Right ventricle myocardium inferior (tissue), 1 donor: ENCODE measurements at regions not wholly inside any gene's neighbourhood (a gene's known extent, or its start where the extent isn't known, plus 50 kb on each side); places are given as distances from the start of the nearest gene placed in this dataset.
"Not testable (repeated sequence)": the region's sequence is repeated elsewhere in the genome, so short reads cannot be mapped to it uniquely, and the experiment has no call there.

ENCODE experiments used
- ATAC-seq: fragments of 200-7000 bp; cut with Tn5 transposase; one replicate; pipeline ENCODE4 v1.9.1; 2020; ENCODE audit warnings: mild to moderate bottlenecking, moderate library complexity
- DNase-seq: peaks from one replicate; pipeline ENCODE4 v3.0.0; 2021; ENCODE audit errors: missing footprints
- intact Hi-C: fragments of 100-400 bp; cut with DNase I; formaldehyde crosslinking; loops from one replicate; pipeline ENCODE4 v1.11.0; 2022
- donor health status: DM: no; HTN: yes; CAD: no; lungs with severe emphysema.

DNA sequence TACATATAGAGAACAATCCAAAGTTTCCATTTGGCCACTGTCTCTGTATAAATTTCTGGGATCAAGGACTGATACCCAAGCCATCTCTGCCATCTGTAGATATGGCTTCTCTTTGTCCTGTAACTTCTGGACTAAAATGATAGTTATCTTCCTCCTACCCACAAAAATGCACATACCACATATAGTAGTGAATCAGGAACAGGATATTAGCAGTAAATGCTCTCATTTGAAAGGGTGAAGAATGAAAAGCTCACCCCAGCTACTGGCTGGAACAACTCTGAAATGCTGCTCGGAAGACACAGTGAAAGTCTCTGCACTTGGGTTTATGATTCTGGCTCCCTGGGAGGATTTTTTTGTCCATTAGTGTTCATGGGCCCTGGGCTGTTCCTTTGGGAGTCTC, 856.4 kb upstream of the LRRC4C start:
- DNase-seq = no peak
- intact Hi-C loops = no loop called here
- no peak for ATAC-seq

DNA sequence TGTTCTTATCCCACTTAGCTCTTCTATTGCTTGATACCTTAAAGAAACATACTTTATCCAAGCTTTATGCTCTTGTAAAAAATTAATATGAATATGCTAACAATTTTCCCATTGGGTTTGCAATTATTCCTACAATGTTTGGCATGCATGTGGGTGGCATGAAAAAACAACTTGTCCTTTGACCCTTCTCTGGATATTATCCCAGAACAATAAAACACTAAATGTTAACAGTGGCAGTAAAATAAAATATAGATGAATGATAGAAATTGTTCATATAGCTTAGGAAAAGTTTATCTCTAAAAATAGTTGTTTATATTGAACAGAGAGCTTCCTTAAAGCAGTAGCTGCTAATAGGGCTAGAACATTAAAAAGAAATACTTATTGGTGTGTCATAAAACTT, 860.5 kb upstream of the LRRC4C start:
- intact Hi-C loops = no loop called here
- no peak for ATAC-seq
- DNase-seq = no peak

DNA sequence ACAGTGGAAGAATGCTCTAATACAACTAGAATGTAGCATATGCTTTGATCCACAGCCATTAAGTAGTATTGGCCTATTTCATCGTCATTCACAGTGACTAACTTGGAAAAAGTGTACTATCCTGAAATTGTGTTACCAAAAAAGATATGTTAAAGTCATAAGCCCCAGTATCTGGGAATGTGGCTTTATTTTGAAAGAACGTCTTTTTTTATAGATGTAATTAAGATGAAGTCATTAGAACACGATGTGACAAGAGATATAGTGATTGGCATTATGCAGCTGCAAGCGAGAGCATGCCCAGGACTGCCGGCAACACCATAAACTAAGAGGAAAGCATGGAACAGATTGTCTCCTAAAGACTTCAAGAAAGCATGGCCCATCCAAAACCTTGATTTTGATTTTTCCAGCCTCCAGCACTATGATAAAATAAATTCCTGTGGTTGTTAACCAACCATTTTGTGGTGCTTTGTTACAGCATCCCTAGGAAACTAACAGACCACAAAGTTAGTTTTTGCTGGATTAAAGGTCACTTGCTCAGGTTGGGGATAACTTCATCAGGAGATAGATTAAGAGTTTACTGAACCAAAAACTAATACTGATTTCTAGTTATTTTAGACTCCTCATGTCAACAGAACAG, 870.6 kb upstream of the LRRC4C start:
- intact Hi-C loops = no loop called here
- ATAC-seq = no peak
- no peak for DNase-seq

DNA sequence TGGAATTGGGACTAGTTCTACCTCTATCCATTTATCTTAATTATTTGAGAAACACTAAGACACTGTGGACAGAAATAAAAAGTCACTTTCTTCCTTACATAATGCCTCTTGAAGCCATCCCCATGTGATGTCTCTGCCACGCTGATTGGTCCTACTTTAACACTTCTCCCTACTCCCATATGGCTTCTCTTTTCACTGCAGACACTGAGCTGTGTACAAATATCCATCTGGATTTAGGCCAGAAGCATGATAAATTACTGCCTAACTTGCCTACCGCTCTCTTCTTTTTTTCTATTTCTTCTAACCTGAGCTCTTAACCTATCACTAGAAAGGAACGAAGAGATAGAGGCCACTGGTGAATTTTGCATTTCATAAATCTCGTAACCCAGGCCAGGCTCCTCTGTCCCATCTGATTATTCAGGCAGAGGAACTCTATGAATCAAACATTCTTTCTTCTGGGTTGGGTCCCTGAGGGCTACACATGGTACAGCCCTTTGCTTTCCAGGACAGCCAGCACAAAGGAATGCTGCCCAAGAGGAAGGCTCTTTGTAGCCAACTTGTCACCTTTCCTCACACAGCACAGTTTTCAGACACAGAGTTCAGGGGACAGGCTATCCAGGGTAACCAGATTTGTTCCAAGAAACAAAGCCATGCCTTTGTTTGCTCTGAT, 878.5 kb upstream of the LRRC4C start:
- intact Hi-C loops = no loop called here
- DNase-seq (no peak), ATAC-seq (no peak)

DNA sequence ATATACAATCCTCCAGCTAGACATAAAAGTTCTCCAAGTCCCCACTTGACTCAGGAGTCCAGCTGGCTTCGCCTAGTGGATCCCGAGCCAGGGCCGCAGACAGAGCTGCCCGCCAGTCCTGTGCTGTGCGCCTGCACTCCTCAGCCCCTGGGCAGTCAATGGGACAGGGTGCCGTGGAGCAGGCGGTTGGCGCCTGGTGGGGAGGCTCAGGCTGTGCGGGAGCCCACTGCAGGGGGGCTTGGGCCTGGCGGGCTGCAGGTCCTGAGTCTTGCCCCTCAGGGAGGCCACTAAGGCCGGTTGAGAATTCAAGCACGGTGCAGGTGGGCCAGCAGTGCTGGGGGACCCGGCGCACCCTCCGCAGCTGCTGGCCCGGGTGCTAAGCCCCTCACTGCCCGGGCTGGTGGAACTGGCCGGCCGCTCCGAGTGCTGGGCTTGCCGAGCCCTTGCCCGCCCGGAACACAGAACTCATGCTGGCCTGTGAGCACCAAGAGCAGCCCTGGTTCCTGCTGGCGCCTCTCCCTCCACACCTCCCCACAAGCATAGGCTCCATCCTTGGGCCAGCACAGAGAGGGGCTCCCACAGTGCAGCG, 884.8 kb upstream of the LRRC4C start:
- intact Hi-C loops = no loop called here
- no peak for DNase-seq
- ATAC-seq = no peak

DNA sequence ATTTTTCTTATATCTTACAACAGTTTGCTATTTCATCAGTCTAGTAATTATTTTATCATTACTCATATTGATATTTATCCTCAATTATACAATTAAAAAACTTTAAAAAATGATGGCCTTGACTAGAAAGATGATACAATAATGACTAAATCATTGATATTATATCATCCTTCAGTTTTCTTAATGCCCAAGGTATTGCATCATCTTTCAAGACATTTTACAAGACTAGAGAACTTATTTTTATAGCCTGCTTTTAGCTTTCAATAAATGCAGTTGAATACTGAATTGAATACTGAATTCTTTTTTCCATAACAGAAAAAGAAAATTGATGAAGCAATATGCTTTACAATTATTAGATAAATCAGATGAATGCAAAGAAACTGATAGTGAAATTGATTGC, 886.5 kb upstream of the LRRC4C start:
- intact Hi-C loops = no loop called here
- DNase-seq (no peak), ATAC-seq (no peak)

DNA sequence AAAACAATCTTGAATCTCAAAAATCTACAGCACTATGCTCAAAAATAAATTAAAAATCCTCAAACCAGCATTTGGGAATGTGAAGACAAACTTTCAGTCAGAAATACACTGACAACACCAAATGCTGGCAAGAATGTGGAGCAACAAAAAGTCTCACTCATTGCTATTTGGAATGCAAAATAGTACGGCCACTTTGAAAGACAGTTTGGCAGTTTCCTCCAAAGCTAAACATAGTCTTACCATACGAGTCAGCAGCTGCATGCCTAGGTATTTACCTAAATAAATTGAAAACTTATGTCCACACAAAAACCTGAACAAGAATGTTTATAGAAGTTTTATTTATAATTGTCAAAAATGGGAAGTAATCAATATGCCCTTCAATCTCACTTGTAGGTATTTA, 904.2 kb upstream of the LRRC4C start:
- intact Hi-C loops = no loop called here
- ATAC-seq = no peak
- DNase-seq = no peak

DNA sequence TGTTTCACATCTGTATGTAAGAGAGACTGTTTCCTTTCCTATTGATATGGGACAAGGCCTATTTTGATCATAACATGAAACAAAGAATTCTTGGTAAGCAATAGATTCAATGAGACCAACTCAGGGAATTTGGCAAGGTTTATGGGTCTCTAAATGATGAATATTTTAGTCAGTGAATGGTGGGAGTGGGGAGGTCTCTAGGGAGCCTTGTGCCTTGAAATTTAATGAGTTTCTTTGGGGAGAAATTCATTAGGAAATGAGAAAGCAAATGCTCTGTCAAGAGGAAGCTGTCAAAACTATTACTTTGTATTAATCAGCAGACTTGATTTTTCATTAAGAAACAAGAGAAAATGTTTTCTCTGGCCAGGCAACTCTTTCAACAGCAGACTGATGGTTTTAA, 921.7 kb upstream of the API5 start:
- ATAC-seq (no peak), DNase-seq (no peak)
- intact Hi-C loops = no loop called here

DNA sequence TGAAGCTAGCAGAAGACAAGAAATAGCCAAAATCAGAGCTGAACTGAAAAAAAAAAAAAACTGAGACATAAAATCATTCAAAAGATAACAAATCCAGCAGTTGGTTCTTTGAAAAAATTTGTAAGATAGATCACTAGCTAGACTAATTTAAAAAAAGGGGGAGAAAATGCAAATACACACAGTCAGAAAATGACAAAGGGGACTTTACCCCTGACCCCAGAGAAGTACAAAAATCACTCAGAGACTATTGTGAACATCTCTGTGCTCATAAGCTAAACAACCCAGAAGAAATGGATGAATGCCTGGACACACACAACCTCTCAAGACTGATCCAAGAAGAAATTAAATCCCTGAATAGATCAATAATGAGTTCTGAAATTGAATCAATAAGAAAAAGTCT, 914.3 kb upstream of the API5 start:
- ATAC-seq (no peak), DNase-seq (no peak)
- intact Hi-C loops = no loop called here

DNA sequence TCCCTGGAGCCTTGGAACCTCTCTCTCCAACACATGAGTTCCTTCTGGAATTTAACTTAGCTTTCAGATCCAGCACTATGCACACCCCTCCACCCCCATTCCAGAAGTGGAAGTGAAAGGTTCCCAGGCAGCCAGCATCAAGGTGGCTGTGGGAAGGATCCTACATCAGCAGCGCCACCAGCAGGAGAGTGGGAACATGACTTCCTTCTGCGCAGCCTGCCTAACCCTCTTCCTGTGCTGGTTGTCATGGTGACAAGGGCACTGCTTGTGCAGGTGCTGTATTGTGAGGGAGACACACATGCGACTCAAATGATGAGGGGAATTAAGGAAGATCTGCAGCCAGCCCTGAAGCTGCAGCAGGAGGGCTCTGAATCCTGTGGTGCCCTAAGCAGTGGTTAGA, 904.5 kb upstream of the API5 start:
- ATAC-seq (no peak), DNase-seq (no peak)
- intact Hi-C loops = no loop called here

DNA sequence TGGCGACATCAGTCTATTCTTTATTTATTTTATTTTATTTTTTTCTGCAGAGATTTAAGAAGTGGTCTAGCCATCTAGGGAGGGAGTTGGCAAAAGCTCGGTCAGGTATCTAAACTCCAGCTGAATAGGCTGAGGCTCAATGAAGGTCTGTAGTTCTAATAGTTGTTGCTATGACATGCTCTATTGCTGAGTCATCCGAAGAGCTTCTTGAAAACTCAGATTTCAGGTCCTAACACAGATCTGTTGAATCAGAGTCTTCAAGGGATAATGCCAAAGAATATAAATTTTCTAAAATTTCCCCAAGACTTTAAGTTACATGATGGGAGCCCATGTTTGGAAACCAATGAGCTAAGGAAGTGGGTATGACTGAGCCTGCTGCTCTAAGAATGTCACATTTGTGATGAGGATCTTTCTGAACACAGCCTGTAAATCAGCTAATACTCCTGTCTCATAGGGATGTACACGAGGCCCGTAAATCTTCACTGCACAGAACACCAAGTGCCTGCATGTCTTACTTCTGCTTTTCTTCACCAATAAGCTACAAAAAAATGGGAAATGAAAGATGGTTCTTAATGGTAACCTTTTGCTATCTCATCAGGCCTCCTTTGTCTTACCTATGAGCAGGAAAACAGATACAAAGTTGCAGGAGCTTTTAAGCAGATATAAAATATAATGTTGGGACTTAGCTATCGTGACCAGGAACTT, 901.4 kb upstream of the API5 start:
- DNase-seq (no peak), ATAC-seq (no peak)
- intact Hi-C loops = no loop called here

DNA sequence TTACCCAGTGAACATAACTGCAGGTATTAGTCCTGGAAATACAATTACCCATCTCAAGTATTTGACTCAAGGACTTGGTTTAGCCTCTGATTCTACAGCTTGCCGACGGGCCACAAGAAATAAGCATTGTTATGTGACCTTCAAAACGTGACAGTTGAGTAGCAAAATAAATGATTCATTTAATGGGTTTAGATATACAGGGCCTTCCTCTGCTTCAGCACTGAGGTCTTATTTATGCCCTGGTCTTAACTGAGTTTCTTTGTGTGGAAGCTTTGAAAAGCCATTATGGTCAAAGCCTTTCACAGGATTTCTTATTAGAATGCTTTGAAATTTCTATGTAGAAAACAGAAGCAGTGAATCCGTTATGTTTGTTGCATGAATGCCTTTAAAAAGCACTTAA, 899.2 kb upstream of the API5 start:
- intact Hi-C loops = no loop called here
- no peak for ATAC-seq

DNA sequence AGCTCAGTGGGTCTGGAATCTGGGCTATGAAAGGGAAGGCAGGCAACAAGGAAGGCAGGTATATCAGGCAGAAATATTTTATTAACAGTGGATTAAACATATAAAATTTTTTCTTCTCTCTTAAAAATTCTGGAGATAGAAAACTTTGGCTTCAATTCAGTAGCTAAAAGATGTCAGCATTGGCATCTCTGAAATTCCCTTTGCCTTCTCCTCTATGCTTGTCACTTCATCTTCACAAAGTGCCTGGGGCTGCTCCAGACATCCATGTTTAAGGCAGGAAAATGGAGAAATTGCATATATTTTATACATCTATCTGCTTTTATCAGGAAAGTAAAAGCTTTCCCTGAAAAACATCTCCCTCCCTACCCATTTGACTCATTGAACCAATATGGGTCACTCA, 894.1 kb upstream of the API5 start:
- ATAC-seq (no peak), DNase-seq (no peak)
- intact Hi-C loops = no loop called here

More for the DNA sequence above, 899.2 kb upstream of the API5 start:
- no peak for DNase-seq

DNA sequence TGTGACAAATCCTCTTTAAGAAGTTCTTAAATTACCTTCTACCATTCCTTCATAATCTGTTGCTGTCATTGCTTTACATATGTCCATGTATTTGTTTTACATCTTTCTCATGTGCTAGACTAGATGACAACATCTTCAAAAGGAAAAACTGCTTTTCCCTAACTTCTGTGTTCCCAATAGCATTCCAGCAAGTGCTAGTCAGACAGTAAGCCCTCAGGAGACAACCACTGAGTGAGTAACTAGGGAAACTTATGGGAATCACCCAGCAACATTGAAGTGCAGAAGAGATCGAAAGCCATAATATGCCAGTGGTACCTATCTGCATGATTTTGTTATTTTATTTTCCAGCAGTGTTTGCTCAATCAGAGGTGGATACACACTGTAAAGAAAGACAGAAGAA, 889.7 kb upstream of the API5 start:
- ATAC-seq (no peak), DNase-seq (no peak)
- intact Hi-C loops = no loop called here

DNA sequence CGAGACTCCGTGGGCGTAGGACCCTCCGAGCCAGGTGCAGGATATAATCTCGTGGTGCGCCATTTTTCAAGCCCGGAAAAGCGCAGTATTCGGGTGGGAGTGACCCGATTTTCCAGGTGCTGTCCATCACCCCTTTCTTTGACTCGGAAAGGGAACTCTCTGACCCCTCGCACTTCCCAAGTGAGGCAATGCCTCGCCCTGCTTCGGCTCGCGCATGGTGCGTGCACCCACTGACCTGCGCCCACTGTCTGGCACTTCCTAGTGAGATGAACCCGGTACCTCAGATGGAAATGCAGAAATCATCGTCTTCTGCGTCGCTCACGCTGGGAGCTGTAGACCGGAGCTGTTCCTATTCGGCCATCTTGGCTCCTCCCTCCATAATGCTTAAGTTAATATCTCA, 876.9 kb upstream of the API5 start:
- DNase-seq, intact Hi-C loops, ATAC-seq: not testable (repeated sequence)

DNA sequence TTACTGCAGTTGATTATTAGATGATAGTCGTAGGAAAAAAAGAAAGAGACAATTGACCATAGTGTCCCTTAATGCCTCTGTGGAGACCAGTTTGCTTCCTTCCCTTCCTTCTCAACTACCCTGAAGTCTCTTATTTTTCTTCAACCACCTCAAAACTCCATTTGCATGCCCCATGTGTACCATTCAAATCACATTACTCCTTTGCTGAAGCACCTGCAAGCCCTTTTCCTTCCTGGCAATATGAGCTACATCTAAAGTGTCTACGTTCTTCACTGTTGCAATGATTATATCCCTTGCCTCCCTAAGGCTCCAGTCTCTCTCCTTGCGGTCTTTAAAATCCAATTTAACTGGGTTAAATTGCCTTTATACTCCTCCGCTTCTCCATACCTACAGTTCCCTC, 867.4 kb upstream of the API5 start:
- DNase-seq (no peak), ATAC-seq (no peak)
- intact Hi-C loops = no loop called here

DNA sequence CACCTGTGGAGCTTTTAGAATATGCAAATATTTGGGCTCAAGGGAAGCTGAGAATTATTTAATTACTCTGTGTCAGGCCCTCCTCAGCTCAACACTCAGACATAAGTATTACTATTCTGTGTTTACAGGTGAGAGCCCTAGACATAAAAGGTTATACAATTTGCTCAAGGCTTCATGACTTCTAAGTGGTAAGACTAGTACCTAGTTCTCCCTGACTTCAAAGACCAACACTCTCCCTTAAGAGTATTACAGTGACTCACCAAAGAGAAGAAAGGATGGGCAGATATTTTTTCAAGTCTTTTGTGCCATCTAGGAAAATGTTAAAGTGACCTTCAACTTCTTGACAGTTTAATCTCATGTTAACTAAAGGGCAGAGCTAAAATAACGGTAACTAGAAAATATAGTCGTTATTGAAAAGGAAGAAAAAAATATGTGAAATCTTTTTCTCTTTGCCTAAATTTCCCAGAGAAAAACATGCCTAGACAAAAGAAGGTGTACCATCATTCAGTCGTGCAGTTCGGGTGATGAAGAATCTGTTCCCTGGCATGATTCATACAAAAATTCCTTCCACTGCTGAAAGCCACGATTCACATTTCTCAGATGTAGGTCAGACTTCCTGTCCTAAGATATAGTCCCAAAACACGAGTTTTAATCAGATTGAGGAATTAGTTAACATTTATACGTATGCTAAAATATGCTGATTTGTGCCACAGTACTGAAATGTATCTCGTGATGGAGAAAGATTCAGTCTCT, 849.1 kb upstream of the API5 start:
- intact Hi-C loops = no loop called here
- DNase-seq = no peak
- no peak for ATAC-seq

DNA sequence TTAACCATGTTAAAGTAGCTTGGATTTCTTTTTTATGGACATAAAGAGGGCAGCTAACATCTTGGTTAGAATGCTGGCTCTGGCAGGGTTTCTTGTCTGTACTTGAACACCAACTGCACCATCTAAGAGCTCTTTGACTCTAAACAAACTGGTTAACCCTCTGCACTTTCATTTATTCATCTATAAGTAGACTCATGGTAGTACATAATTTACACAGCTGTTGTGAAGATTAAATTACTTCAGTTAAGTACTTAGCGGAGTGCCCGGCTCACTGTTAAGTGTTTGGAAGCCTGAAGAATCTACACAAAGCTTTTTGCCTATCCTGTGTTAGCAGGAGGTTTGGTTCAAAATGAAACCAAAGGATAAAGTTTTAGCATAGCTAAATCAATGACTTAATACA, 846.2 kb upstream of the API5 start:
- ATAC-seq (no peak), DNase-seq (no peak)
- intact Hi-C loops = no loop called here

DNA sequence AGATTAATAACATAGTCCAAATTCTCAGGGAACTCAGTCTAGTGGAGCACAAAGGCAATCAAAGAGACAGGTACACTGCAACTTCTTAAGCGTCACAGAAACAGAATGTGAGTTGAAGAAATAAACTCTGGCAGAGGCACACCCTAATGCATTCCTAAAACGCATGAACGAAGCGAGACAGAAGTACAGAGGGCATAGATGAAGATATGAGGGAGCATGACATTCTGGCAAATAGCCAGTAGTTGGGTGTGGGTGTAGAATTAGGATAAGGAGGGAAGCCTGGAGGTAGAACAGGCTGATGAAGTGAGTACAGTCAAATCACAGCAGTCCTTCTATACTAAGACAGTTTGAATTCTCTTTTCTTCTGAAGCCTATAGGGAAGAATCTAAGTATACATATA, 838.7 kb upstream of the API5 start:
- ATAC-seq = no peak

More for the DNA sequence above, 838.7 kb upstream of the API5 start:
- intact Hi-C loops = no loop called here
- DNase-seq = no peak
